SK-N-SH (cell line): ENCODE measurements at regions not wholly inside any gene's neighbourhood (a gene's known extent, or its start where the extent isn't known, plus 50 kb on each side); places are given as distances from the start of the nearest gene placed in this dataset.

Experiments
- CTCF ChIA-PET: fragments of 300-600, 350-600 bp; formaldehyde crosslinking; extraction: SDS; loops from one replicate; lab custom pipeline; 2021; lab: Yijun Ruan, JAX
- POLR2A ChIA-PET: fragments of 350-600 bp; sonication (Branson Sonifier 250); formaldehyde crosslinking; extraction: SDS; loops from one replicate; lab custom pipeline; 2020; ENCODE audit warnings: antibody characterized with exemption, inconsistent platforms; lab: Yijun Ruan, JAX
- DNase-seq: peaks from one replicate; pipeline ENCODE4 v3.0.0; 2012
- H2AFZ ChIP-seq: fragments of 200-600 bp; sonication (generic); 2 replicates; pipeline ENCODE4 v1.8.1; 2016; ENCODE audit warnings: antibody characterized with exemption, mild to moderate bottlenecking, low read depth
- H3F3A ChIP-seq: fragments of 200-600 bp; sonication (generic); replicated peaks from 2 replicates; pipeline ENCODE3; 2016; ENCODE audit warnings: antibody characterized with exemption, mild to moderate bottlenecking; ENCODE audit not compliant: insufficient read depth
- H3K27ac ChIP-seq, 2 experiments: fragments of 200-500 bp in 1 of 2; fragments of 200-600 bp in 1 of 2; sonication (Bioruptor generic) in 1 of 2; sonication (generic), shearing (Covaris generic) in 1 of 2; 2 replicates each; pipeline versions ENCODE4 v1.5.1 to v1.6.1; 2014 to 2016; ENCODE audit warnings: low read depth in 2 of 2, inconsistent platforms in 1 of 2, low read length in 1 of 2, mild to moderate bottlenecking in 1 of 2, mixed read lengths in 1 of 2
- H3K27me3 ChIP-seq: fragments of 200-600 bp; sonication (generic), shearing (Covaris generic); 2 replicates; pipeline ENCODE4 v1.6.1; 2016; ENCODE audit warnings: mixed run types; ENCODE audit not compliant: insufficient read depth
- H3K36me3 ChIP-seq, 2 experiments: fragments of 200-500 bp in 1 of 2; fragments of 200-600 bp in 1 of 2; sonication (Bioruptor generic) in 1 of 2; sonication (generic) in 1 of 2; replicated peaks in 1 of 2; 2 replicates each; pipeline versions ENCODE3 to v1.5.1; 2014 to 2016; ENCODE audit warnings: low read length in 1 of 2, mild to moderate bottlenecking in 1 of 2; ENCODE audit not compliant: insufficient read depth in 2 of 2, control insufficient read depth in 1 of 2
- H3K4me1 ChIP-seq, 2 experiments: fragments of 200-500 bp in 1 of 2; fragments of 200-600 bp in 1 of 2; sonication (Bioruptor generic) in 1 of 2; sonication (generic), shearing (Covaris generic) in 1 of 2; 2 replicates each; pipeline versions ENCODE4 v1.5.1 to v1.6.1; 2014 to 2016; ENCODE audit warnings: low read depth in 1 of 2, low read length in 1 of 2, mixed run types in 1 of 2; ENCODE audit not compliant: insufficient read depth in 2 of 2, control insufficient read depth in 1 of 2
- H3K4me2 ChIP-seq: fragments of 200-600 bp; sonication (generic), shearing (Covaris generic); 2 replicates; pipeline ENCODE4 v1.6.1; 2017; ENCODE audit warnings: mixed run types
- H3K4me3 ChIP-seq, 2 experiments: fragments of 200-500 bp in 1 of 2; fragments of 200-600 bp in 1 of 2; sonication (Bioruptor generic) in 1 of 2; sonication (generic), shearing (Covaris generic) in 1 of 2; 2 replicates each; pipeline versions ENCODE4 v1.5.1 to v1.8.1; 2014 to 2016; ENCODE audit warnings: low read depth in 2 of 2, inconsistent platforms in 1 of 2, low read length in 1 of 2, mild to moderate bottlenecking in 1 of 2, mixed read lengths in 1 of 2, moderate library complexity in 1 of 2
- H3K79me2 ChIP-seq: fragments of 200-600 bp; sonication (generic); 2 replicates; pipeline ENCODE4 v1.8.1; 2017; ENCODE audit warnings: mild to moderate bottlenecking; ENCODE audit not compliant: insufficient read depth
- H3K9ac ChIP-seq: fragments of 200-600 bp; sonication (generic); 2 replicates; pipeline ENCODE4 v1.6.1; 2017; ENCODE audit warnings: mixed run types
- H3K9me2 ChIP-seq: fragments of 200-600 bp; sonication (generic); 2 replicates; pipeline ENCODE4 v1.6.1; 2017; ENCODE audit warnings: mixed run types
- H3K9me3 ChIP-seq: fragments of 200-600 bp; sonication (generic); 2 replicates; pipeline ENCODE4 v1.6.1; 2017; ENCODE audit warnings: mixed run types, mild to moderate bottlenecking, moderate library complexity
- H4K20me1 ChIP-seq: fragments of 200-600 bp; sonication (generic); 2 replicates; pipeline ENCODE4 v1.6.1; 2017; ENCODE audit warnings: mild to moderate bottlenecking, mixed run types; ENCODE audit not compliant: insufficient read depth
- CHD2 ChIP-seq: fragments of 150-350 bp; IDR thresholded peaks from 2 replicates; pipeline ENCODE4 v1.6.1; 2018; ENCODE audit warnings: low read length; ENCODE audit not compliant: partially characterized antibody
- FOSL2 ChIP-seq: IDR thresholded peaks from 2 replicates; pipeline ENCODE4 v1.4.0; 2012; ENCODE audit warnings: low read depth, mild to moderate bottlenecking, moderate library complexity, borderline replicate concordance
- FOXJ3 ChIP-seq: sonication (generic); formaldehyde crosslinking; IDR thresholded peaks from 2 replicates; pipeline ENCODE4 v1.5.1; 2020; ENCODE audit warnings: mild to moderate bottlenecking, missing genetic modification reagents
- GABPA ChIP-seq: IDR thresholded peaks from 2 replicates; pipeline ENCODE4 v1.4.0; 2012; ENCODE audit warnings: low read depth, mild to moderate bottlenecking
- GATA2 ChIP-seq: sonication (generic); formaldehyde crosslinking; IDR thresholded peaks from 2 replicates; pipeline ENCODE4 v1.5.0; 2020; ENCODE audit warnings: mild to moderate bottlenecking, missing genetic modification reagents
- IRF3 ChIP-seq: fragments of 150-350 bp; IDR thresholded peaks from 2 replicates; pipeline ENCODE4 v1.6.1; 2016; ENCODE audit warnings: mild to moderate bottlenecking, low read depth, low read length
- MEF2A ChIP-seq: IDR thresholded peaks from 2 replicates; pipeline ENCODE4 v1.4.0; 2012; ENCODE audit warnings: low read depth, borderline replicate concordance
- POLR2AphosphoS5 ChIP-seq: IDR thresholded peaks from 2 replicates; pipeline ENCODE4 v1.6.1; 2012; ENCODE audit warnings: low read depth, low read length
- RAD21 ChIP-seq: IDR thresholded peaks from 2 replicates; pipeline ENCODE4 v1.6.1; 2012; ENCODE audit warnings: mild to moderate bottlenecking, low read length
- RCOR1 ChIP-seq: fragments of 150-350 bp; IDR thresholded peaks from 2 replicates; pipeline ENCODE4 v1.6.1; 2017; ENCODE audit warnings: antibody characterized with exemption, low read length
- RFX5 ChIP-seq: IDR thresholded peaks from 2 replicates; pipeline ENCODE4 v1.6.1; 2012; ENCODE audit warnings: mild to moderate bottlenecking, improper control_type of control experiment, low read length
- SIN3A ChIP-seq: IDR thresholded peaks from 2 replicates; pipeline ENCODE4 v1.6.1; 2012; ENCODE audit warnings: low read depth, mild to moderate bottlenecking, low read length, moderate library complexity, borderline replicate concordance
- TAF1 ChIP-seq: IDR thresholded peaks from 2 replicates; pipeline ENCODE4 v1.6.1; 2012; ENCODE audit warnings: low read depth, mild to moderate bottlenecking, low read length, moderate library complexity, borderline replicate concordance
- TCF12 ChIP-seq: IDR thresholded peaks from 2 replicates; pipeline ENCODE4 v1.4.0; 2012
- TEAD4 ChIP-seq: IDR thresholded peaks from 2 replicates; pipeline ENCODE4 v1.4.0; 2012; ENCODE audit warnings: mild to moderate bottlenecking, borderline replicate concordance; ENCODE audit not compliant: insufficient read depth
- USF2 ChIP-seq: fragments of 150-350 bp; IDR thresholded peaks from 2 replicates; pipeline ENCODE4 v1.6.1; 2017; ENCODE audit warnings: antibody characterized with exemption, low read length, low read depth, borderline replicate concordance
- WGBS: methylation state at CpG from one replicate; pipeline ENCODE4 v1.1.6; 2017; ENCODE audit warnings: low lambda C conversion rate; 5-methylcytosine and 5-hydroxymethylcytosine counted together
- TF ChIP-seq, protein P1 (sequence below): IDR thresholded peaks from 2 replicates; pipeline ENCODE4 v1.4.0; 2012; ENCODE audit warnings: low read depth
- TF ChIP-seq, protein P2 (sequence below): IDR thresholded peaks from 2 replicates; pipeline ENCODE4 v1.4.0; 2012; ENCODE audit warnings: low read depth, borderline replicate concordance
- TF ChIP-seq, protein P3 (sequence below): fragments of 200-600 bp; sonication (generic); IDR thresholded peaks from 2 replicates; pipeline ENCODE4 v1.6.1; 2017; ENCODE audit warnings: antibody characterized with exemption, mild to moderate bottlenecking, moderate library complexity

DNA sequence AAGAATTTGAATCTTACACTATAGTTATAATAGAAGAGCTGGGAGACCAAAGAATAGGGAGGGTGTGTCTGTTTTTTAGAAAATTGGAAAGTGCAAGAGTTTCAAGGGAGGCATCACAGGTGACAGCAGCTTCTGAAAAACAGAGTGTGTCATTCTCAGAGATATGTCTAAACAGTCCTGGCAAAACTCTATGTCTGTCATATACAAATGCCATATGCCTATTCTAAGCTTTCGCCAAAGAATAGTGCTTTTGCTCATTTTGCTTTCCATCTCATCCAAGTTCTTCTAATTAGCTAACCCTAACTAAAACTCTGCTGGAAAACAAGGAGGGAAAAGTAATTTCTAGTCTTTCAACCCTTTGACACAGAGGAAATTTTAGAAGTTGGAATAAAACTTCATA, 388.0 kb upstream of the TYRP1 start:
- Histone ChIP-seq H3K4me3 (no peak overlapping the region), H3K27me3 (no peaks in the 10 kb centered on the region), H3K9me2 (no peaks in the 10 kb centered on the region), H3K9me3 (no peaks in the 10 kb centered on the region), H3K36me3 (no peaks in the 10 kb centered on the region), H3K4me2 (no peak overlapping the region), H3K4me1 (no peaks in the 10 kb centered on the region), H2AFZ (no peak overlapping the region), H3F3A (no peaks in the 10 kb centered on the region), H3K27ac (no peak overlapping the region), H3K79me2 (no peaks in the 10 kb centered on the region), H3K9ac (no peak overlapping the region), H4K20me1 (no peaks in the 10 kb centered on the region)
- WGBS, result 0% methylated on average over 1 of the region's 1 CpG
- TF ChIP-seq SIN3A (no peak), RFX5 (no peak), CHD2 (no peak), IRF3 (no peak), MEF2A (no peak), RAD21 (no peak), RCOR1 (no peak), GABPA (no peak), POLR2AphosphoS5 (no peak), TCF12 (no peak), TEAD4 (no peak), FOXJ3 (CRISPR knock-in tag) (no peak), GATA2 (CRISPR knock-in tag) (no peak), TAF1 (no peak), FOSL2 (no peak), USF2 (no peak)
- TF ChIP-seq, protein P1, sequence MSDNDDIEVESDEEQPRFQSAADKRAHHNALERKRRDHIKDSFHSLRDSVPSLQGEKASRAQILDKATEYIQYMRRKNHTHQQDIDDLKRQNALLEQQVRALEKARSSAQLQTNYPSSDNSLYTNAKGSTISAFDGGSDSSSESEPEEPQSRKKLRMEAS, result no peak
- TF ChIP-seq, protein P2, sequence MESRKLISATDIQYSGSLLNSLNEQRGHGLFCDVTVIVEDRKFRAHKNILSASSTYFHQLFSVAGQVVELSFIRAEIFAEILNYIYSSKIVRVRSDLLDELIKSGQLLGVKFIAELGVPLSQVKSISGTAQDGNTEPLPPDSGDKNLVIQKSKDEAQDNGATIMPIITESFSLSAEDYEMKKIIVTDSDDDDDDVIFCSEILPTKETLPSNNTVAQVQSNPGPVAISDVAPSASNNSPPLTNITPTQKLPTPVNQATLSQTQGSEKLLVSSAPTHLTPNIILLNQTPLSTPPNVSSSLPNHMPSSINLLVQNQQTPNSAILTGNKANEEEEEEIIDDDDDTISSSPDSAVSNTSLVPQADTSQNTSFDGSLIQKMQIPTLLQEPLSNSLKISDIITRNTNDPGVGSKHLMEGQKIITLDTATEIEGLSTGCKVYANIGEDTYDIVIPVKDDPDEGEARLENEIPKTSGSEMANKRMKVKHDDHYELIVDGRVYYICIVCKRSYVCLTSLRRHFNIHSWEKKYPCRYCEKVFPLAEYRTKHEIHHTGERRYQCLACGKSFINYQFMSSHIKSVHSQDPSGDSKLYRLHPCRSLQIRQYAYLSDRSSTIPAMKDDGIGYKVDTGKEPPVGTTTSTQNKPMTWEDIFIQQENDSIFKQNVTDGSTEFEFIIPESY, result no peak
- TF ChIP-seq, protein P3, sequence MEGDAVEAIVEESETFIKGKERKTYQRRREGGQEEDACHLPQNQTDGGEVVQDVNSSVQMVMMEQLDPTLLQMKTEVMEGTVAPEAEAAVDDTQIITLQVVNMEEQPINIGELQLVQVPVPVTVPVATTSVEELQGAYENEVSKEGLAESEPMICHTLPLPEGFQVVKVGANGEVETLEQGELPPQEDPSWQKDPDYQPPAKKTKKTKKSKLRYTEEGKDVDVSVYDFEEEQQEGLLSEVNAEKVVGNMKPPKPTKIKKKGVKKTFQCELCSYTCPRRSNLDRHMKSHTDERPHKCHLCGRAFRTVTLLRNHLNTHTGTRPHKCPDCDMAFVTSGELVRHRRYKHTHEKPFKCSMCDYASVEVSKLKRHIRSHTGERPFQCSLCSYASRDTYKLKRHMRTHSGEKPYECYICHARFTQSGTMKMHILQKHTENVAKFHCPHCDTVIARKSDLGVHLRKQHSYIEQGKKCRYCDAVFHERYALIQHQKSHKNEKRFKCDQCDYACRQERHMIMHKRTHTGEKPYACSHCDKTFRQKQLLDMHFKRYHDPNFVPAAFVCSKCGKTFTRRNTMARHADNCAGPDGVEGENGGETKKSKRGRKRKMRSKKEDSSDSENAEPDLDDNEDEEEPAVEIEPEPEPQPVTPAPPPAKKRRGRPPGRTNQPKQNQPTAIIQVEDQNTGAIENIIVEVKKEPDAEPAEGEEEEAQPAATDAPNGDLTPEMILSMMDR, result no peak
- DNase-seq, result no peak
- ChIA-PET POLR2A (no interaction called here), CTCF (no interaction called here)
